ENCODE measurements at regions not wholly inside any gene's neighbourhood (a gene's known extent, or its start where the extent isn't known, plus 50 kb on each side); places are given as distances from the start of the nearest gene placed in this dataset.

- TF ChIP-seq POLR2A (IDR thresholded peaks at IDR 0.05; ENCODE audit: low read length) (no peak), GATA1 (IDR thresholded peaks at IDR 0.05; ENCODE audit: low read depth, low read length) (no peak)
Observed at GRCh38 chr4:159422626-159423025, 319.7 kb downstream of the RAPGEF2 start.

Measured in erythroblast (primary cell).